K562 (cell line): ENCODE measurements at regions not wholly inside any gene's neighbourhood (a gene's known extent, or its start where the extent isn't known, plus 50 kb on each side); places are given as distances from the start of the nearest gene placed in this dataset.

Experiments
- ATF4 ChIP-seq: fragments of 450-650 bp; formaldehyde crosslinking; IDR thresholded peaks from 2 replicates; pipeline ENCODE4 v1.4.0; 2022; ENCODE audit warnings: mild to moderate bottlenecking, moderate library complexity
- CREB1 ChIP-seq, 2 experiments: sonication (generic) in 1 of 2; formaldehyde crosslinking in 1 of 2; IDR thresholded peaks; 2 replicates each; pipeline versions ENCODE4 v1.6.1 to v1.8.0; 2012 to 2022; ENCODE audit warnings: inconsistent platforms in 1 of 2, mild to moderate bottlenecking in 1 of 2, missing genetic modification reagents in 1 of 2, moderate library complexity in 1 of 2
- MGA ChIP-seq: fragments of 450-650 bp; IDR thresholded peaks from 2 replicates; pipeline ENCODE4 v1.6.1; 2016; ENCODE audit warnings: mild to moderate bottlenecking, moderate library complexity
- MYBL2 ChIP-seq, 2 experiments: fragments of 450-650 bp in 1 of 2; sonication (generic) in 1 of 2; formaldehyde crosslinking in 1 of 2; IDR thresholded peaks; 2 replicates each; pipeline versions ENCODE4 v1.6.1 to v1.8.1; 2017 to 2022; ENCODE audit warnings: borderline replicate concordance in 1 of 2, inconsistent platforms in 1 of 2, low read depth in 1 of 2, mild to moderate bottlenecking in 1 of 2, missing genetic modification reagents in 1 of 2, moderate library complexity in 1 of 2
- POLR2H ChIP-seq: IDR thresholded peaks from 2 replicates; pipeline ENCODE4 v1.6.1; 2016; ENCODE audit warnings: missing genetic modification characterization, low read depth, mild to moderate bottlenecking, control low read depth, missing compliant biosample characterization, moderate library complexity
- RBM14 ChIP-seq: fragments of 200-400 bp; formaldehyde crosslinking; IDR thresholded peaks from 2 replicates; pipeline ENCODE4 v1.6.1; 2018; ENCODE audit warnings: low read depth, mild to moderate bottlenecking, low read length, moderate library complexity, borderline replicate concordance; ENCODE audit not compliant: insufficient read depth
- TFAM ChIP-seq: fragments of 250-450 bp; sonication (Bioruptor Pico); conservative IDR thresholded peaks from 2 replicates; pipeline ENCODE4 v1.5.0; 2021; ENCODE audit warnings: mild to moderate bottlenecking, moderate library complexity
- TSC22D4 ChIP-seq: fragments of 450-650 bp; IDR thresholded peaks from 2 replicates; pipeline ENCODE4 v1.6.1; 2016; ENCODE audit warnings: missing genetic modification characterization, missing biosample characterization, control low read depth
- USF2 ChIP-seq: sonication (generic); formaldehyde crosslinking; IDR thresholded peaks from 2 replicates; pipeline ENCODE4 v1.5.0; 2020; ENCODE audit warnings: missing genetic modification reagents
- ZNF124 ChIP-seq: sonication (generic); formaldehyde crosslinking; IDR thresholded peaks from 2 replicates; pipeline ENCODE4 v1.8.1; 2022; ENCODE audit warnings: missing genetic modification reagents
- ZNF324 ChIP-seq: fragments of 250-450 bp; sonication (Bioruptor Pico); IDR thresholded peaks from 2 replicates; pipeline ENCODE4 v1.4.0; 2020; ENCODE audit warnings: mild to moderate bottlenecking
- ZNF436 ChIP-seq: fragments of 250-450, 450-650 bp; sonication (Bioruptor Pico); formaldehyde crosslinking; IDR thresholded peaks from 2 replicates; pipeline ENCODE4 v1.7.0; 2020; ENCODE audit warnings: mild to moderate bottlenecking
- TF ChIP-seq, protein P1 (sequence below): sonication (generic); formaldehyde crosslinking; IDR thresholded peaks from 2 replicates; pipeline ENCODE4 v1.9.0; 2022; ENCODE audit warnings: mild to moderate bottlenecking, missing genetic modification reagents

DNA sequence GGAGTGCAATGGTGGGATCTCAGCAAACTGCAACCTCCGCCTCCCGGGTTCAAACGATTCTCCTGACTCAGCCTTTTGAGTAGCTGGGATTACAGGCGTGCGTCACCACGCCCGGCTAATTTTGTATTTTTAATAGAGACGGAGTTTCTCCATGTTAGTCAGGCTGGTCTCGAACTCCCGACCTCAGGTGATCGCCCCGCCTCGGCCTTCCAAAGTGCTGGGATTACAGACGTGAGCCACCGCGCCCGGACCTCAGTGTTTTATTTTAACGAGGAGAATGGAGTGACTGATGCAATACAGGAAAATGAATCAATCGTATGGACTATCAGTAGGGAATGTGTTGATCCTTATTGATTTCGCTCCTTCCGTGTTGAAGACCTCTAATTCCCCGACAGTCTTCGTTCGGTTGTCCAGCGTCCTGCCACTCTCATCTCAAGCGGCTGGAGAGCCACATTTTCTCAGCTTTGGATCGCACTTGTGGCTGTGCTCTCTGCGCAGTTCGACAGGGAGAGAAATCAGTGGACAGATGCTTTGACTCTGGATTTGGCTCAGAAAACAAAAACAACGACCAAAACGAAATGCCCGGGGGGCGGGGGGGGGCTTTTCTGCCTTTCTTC is 166.2 kb downstream of the TRIM27 start (continued):
- TF ChIP-seq MGA (no peak), CREB1 (IDR thresholded peaks at IDR 0.05) (no peak), CREB1 (CRISPR knock-in tag; IDR thresholded peaks at IDR 0.05) (peak; percentile 12; the same call in 1 of the 2 replicates), ZNF124 (no peak), MYBL2 (IDR thresholded peaks at IDR 0.05; ENCODE audit: low read depth) (no peak), MYBL2 (CRISPR knock-in tag; IDR thresholded peaks at IDR 0.05; ENCODE audit: borderline replicate concordance) (no peak), ZNF324 (CRISPR knock-in tag) (no peak), TSC22D4 (no peak), POLR2H (tag) (no peak), RBM14 (no peak), TFAM (CRISPR knock-in tag) (no peak), USF2 (CRISPR knock-in tag) (no peak), ZNF436 (CRISPR knock-in tag) (no peak), ATF4 (peak; percentile 95)
- TF ChIP-seq, protein P1, sequence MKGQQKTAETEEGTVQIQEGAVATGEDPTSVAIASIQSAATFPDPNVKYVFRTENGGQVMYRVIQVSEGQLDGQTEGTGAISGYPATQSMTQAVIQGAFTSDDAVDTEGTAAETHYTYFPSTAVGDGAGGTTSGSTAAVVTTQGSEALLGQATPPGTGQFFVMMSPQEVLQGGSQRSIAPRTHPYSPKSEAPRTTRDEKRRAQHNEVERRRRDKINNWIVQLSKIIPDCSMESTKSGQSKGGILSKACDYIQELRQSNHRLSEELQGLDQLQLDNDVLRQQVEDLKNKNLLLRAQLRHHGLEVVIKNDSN (CRISPR knock-in tag): no peak
